Mesothelial cell of epicardium (in vitro differentiated cells): ENCODE measurements at regions not wholly inside any gene's neighbourhood (a gene's known extent, or its start where the extent isn't known, plus 50 kb on each side); places are given as distances from the start of the nearest gene placed in this dataset.

Experiments used
- DNase-seq, 2 experiments: peaks; one replicate each; pipeline ENCODE4 v3.0.0; 2021; ENCODE audit warnings: low spot score in 2 of 2; ENCODE audit not compliant: unreplicated experiment in 2 of 2
- H3K27ac Mint-ChIP-seq: 2 replicates; pipeline ENCODE4 v1.8.0; 2021; ENCODE audit warnings: mixed read lengths
- H3K27me3 Mint-ChIP-seq: 2 replicates; pipeline ENCODE4 v1.8.0; 2021; ENCODE audit warnings: low read depth, mixed read lengths
- H3K36me3 Mint-ChIP-seq: 2 replicates; pipeline ENCODE4 v1.8.0; 2021; ENCODE audit warnings: mixed read lengths
- H3K4me1 Mint-ChIP-seq: 2 replicates; pipeline ENCODE4 v1.8.0; 2021; ENCODE audit warnings: mixed read lengths
- H3K4me3 Mint-ChIP-seq: 2 replicates; pipeline ENCODE4 v1.8.0; 2021; ENCODE audit warnings: mild to moderate bottlenecking, moderate library complexity, mixed read lengths
- H3K9me3 Mint-ChIP-seq: 2 replicates; pipeline ENCODE4 v1.8.0; 2021; ENCODE audit warnings: mixed read lengths
- TF ChIP-seq, protein P1 (sequence below): fragments of 200-600 bp; sonication (generic); IDR thresholded peaks from one replicate; pipeline ENCODE4 v1.5.0; 2021; ENCODE audit warnings: antibody characterized with exemption; ENCODE audit not compliant: unreplicated experiment

DNA sequence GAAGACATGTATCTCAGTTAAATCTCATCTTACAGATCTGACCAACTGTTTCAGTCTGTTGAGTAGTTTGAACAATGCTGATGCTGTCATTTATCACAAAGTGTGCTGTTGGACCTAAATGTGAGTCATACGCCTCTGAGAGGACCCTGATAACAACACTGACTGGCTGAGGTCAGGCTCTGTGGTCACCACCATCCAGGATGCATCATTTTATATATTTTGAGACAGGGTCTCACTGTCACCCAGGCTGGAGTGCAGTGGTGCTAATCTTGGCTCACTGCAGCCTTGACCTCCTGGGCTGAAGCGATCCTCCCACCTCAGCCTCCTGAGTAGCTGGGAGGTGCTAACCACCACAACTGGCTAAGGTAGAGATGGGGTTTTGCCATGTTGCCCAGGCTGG lies 181.0 kb upstream of the RGS6 start:
- no peak overlapping the region for H3K4me3 Mint-ChIP-seq
- DNase-seq = no peak
- peaks cover 17% of the 10 kb centered on the region for H3K4me1 Mint-ChIP-seq
- no peak overlapping the region for H3K27ac Mint-ChIP-seq
- peaks cover 5% of the 10 kb centered on the region for H3K36me3 Mint-ChIP-seq
- TF ChIP-seq, protein P1, sequence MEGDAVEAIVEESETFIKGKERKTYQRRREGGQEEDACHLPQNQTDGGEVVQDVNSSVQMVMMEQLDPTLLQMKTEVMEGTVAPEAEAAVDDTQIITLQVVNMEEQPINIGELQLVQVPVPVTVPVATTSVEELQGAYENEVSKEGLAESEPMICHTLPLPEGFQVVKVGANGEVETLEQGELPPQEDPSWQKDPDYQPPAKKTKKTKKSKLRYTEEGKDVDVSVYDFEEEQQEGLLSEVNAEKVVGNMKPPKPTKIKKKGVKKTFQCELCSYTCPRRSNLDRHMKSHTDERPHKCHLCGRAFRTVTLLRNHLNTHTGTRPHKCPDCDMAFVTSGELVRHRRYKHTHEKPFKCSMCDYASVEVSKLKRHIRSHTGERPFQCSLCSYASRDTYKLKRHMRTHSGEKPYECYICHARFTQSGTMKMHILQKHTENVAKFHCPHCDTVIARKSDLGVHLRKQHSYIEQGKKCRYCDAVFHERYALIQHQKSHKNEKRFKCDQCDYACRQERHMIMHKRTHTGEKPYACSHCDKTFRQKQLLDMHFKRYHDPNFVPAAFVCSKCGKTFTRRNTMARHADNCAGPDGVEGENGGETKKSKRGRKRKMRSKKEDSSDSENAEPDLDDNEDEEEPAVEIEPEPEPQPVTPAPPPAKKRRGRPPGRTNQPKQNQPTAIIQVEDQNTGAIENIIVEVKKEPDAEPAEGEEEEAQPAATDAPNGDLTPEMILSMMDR = no peak
- no peaks in the 10 kb centered on the region for H3K27me3 Mint-ChIP-seq
- peaks cover 19% of the 10 kb centered on the region for H3K9me3 Mint-ChIP-seq

DNA sequence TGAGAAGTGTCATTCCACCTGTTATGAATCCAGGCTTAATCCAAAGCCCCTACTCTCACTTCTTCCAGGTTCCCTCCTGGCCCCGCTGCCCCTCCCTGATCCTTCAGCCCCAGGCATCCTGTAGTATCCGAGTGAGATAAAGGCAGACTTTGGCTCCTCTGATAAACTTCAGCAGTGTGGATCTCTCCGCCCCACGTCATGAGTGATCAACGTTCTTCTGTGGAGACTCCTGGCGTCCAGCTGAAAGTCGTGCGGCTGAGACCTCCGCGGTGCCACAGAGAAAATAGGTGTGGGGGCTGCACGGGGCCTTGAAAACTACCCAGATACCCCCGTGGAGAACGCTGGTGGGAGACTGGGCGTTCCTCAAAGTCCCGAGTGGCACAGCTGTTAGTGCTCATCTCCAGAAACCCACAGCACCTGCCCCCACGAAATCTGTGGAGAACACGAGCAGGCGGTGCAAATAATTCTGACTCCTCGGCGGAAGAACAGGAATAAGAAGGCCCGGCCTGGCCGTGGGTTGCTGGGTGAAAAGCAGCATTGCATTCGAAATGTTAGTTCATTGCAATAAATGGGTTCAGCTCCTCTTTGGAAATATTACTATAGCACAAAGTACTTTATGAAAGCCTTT lies 180.0 kb upstream of the RGS6 start:
- Mint-ChIP-seq H3K36me3 (peaks cover 5% of the 10 kb centered on the region), H3K27me3 (no peaks in the 10 kb centered on the region), H3K27ac (no peak overlapping the region), H3K9me3 (peaks cover 16% of the 10 kb centered on the region), H3K4me3 (no peak overlapping the region), H3K4me1 (peaks cover 17% of the 10 kb centered on the region)
- DNase-seq = no peak
- TF ChIP-seq, protein P1 = no peak

DNA sequence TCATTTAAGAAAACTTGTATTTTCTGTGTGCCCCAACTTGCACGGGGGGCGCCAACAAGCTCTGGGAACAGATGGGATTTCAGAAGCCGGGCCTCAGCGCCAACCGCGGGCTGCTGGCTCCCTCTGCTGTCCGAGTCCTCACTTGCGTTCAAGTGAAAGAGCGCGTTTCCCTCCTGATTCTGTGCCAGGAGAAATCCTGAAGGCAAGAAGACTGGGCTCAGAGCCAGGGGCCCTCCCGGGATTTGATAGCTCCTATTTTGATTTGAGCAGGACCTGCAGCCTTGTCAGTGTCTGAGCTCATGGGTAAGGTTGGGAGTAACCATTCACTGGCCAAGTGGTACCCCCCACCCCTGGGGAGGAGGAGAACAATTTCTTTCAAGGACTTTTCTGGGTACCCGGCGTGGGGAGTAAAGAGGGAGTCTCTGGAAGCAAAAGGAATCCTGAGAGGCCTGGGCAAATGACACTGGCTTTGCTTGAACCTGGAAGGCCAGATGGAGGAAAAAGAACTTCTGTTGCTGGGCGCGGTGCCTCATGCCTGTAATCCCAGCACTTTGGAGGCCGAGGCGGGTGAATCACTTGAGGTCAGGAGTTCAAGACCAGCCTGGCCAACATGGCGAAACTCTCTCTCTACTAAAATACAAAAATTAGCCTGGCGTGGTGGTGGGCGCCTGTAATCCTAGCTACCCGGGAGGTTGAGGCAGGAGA lies 179.0 kb upstream of the RGS6 start:
- Mint-ChIP-seq H3K27me3 (no peaks in the 10 kb centered on the region), H3K4me1 (peaks cover 17% of the 10 kb centered on the region), H3K27ac (peak overlapping the region; percentile 23), H3K4me3 (peak overlapping the region; percentile 49), H3K9me3 (peaks cover 7% of the 10 kb centered on the region), H3K36me3 (peaks cover 5% of the 10 kb centered on the region)
- TF ChIP-seq, protein P1 = peak; percentile 80
- DNase-seq = peak; percentile 84 to 91

DNA sequence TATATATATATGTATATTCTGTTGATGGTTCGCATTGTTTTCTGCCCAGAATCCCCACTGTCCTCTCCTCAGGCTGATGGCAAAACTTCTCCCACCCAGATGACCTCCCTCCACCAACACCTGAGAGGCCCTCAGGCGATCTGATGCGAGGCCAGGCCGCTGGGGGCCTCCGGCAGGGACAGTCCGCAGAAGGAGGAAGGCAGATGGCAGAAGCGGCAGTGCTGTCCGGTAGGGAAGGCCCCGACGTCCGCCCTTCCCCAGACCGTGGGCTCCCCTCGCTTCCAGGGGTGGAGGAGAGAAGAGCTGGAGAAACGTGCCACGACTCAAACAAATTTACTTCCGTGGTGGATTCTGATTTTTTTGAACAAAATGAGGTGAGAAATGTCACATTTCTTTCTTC lies 178.3 kb upstream of the RGS6 start:
- no peak overlapping the region for H3K4me3 Mint-ChIP-seq
- H3K9me3 Mint-ChIP-seq = peaks cover 4% of the 10 kb centered on the region
- H3K27me3 Mint-ChIP-seq = no peaks in the 10 kb centered on the region
- TF ChIP-seq, protein P1 = no peak
- no peak for DNase-seq
- peaks cover 3% of the 10 kb centered on the region for H3K36me3 Mint-ChIP-seq
- H3K4me1 Mint-ChIP-seq = peaks cover 17% of the 10 kb centered on the region
- H3K27ac Mint-ChIP-seq = no peak overlapping the region

DNA sequence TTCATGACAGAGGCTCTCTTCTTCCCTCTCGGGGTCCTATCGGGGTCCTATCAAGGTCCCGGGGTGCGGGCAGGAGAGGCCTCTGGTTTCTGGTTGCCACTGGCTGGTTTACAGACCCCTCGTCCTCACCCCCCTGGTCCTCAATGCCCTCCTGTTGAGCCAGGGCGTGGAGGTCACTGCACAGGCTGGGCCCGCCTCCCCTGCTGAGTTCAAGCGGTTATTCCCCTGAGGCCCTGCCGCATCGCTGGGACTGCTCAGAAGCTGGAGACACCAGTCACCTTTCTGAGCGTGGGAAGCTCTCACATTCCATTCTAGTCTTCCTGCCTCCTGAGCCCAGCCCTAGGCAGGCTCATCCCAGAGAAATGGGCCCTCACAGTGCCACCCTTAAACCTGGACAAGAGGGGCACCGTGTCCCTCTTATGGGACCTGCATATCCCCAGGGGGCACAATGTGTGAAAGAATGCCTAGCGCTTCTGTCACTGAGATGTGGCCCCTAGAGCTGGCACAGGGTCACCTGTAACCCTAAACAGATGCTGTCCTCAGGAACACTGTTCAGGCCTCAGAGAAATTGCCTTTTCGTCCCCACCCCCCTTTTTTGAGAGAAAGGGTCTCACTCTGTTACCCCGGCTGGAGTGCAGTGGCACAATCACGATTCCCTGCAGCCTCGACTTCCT lies 177.7 kb upstream of the RGS6 start:
- H3K4me3 Mint-ChIP-seq = no peak overlapping the region
- H3K9me3 Mint-ChIP-seq = no peaks in the 10 kb centered on the region
- TF ChIP-seq, protein P1 = no peak
- peaks cover 17% of the 10 kb centered on the region for H3K4me1 Mint-ChIP-seq
- no peaks in the 10 kb centered on the region for H3K36me3 Mint-ChIP-seq
- no peaks in the 10 kb centered on the region for H3K27me3 Mint-ChIP-seq
- H3K27ac Mint-ChIP-seq = peak overlapping the region; percentile 69
- DNase-seq = no peak
